ENCODE measurements at regions not wholly inside any gene's neighbourhood (a gene's known extent, or its start where the extent isn't known, plus 50 kb on each side); places are given as distances from the start of the nearest gene placed in this dataset.
"Not testable (repeated sequence)": the region's sequence is repeated elsewhere in the genome, so short reads cannot be mapped to it uniquely, and the experiment has no call there.

GRCh38 chr6:58047865-58048264, 730.4 kb downstream of the PRIM2 start:
- H3K27ac Mint-ChIP-seq (ENCODE audit: unreplicated experiment); BruUV-seq (replicated peaks); H3K36me3 Mint-ChIP-seq (ENCODE audit: insufficient read depth, unreplicated experiment); H3K9me3 Mint-ChIP-seq (ENCODE audit: low read depth, unreplicated experiment); CTCF ChIA-PET; H3K27me3 Mint-ChIP-seq (ENCODE audit: unreplicated experiment); H3K4me3 Mint-ChIP-seq (ENCODE audit: low read depth, unreplicated experiment); intact Hi-C loops (cut with micrococcal nuclease; ENCODE audit: unreplicated experiment); H3K4me1 Mint-ChIP-seq (ENCODE audit: low read depth, unreplicated experiment); DNase-seq: not testable (repeated sequence)

DNA sequence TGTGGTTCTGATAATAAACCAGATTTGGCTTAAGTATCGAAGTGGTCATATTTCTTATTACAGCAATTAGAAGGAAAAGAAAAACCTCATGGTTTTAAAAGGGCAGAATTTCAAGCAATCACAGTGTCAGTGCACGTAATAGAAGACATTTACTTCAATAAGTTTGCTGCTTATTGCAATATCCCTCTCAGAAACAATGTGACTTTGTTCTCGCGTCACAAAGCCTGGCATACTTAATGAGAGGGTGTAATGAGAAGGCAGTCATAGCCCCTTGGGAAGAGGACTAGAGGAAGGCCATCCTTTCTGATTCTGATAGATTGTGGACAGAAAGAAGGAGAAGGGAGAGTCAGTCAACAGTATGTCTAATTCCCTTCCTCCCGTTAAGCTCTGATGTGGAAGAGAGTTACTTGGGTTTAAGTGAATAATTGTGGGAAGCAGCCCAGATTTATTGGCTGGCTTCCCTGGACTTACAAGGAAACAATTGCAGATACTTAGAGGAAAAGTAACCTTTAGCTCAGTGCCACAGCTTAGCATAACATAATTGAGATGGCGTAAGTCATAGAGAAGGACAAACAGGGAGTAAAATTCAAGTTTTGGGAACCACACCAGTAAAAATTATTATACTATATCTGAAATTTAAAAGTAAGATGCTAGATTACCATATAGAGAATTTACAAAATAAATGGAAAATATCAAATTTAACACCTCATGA, 738.2 kb downstream of the PRIM2 start:
- H3K27me3 Mint-ChIP-seq (ENCODE audit: unreplicated experiment); H3K36me3 Mint-ChIP-seq (ENCODE audit: insufficient read depth, unreplicated experiment); H3K4me1 Mint-ChIP-seq (ENCODE audit: low read depth, unreplicated experiment); BruUV-seq (replicated peaks); H3K9me3 Mint-ChIP-seq (ENCODE audit: low read depth, unreplicated experiment); intact Hi-C loops (cut with micrococcal nuclease; ENCODE audit: unreplicated experiment); H3K4me3 Mint-ChIP-seq (ENCODE audit: low read depth, unreplicated experiment); DNase-seq; H3K27ac Mint-ChIP-seq (ENCODE audit: unreplicated experiment); CTCF ChIA-PET: not testable (repeated sequence)

DNA sequence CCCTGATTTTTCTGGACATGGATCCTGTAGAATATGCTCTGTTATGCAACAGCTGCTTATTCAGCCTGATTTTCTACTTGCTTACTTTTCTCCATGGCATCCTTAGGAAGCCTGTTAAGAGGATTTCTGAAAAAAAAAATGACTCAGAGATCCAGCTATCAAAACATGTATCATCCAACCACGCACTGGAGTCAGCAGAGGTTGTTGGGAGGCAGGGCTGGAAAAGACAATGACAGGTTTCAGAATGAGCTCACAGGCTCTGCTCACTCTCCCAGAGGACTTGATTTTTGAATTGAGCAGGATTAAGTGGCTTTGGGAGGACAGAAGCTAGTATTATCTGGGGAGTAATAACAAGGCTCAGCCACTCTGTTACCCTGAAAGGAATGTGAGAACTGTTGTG, 742.3 kb downstream of the PRIM2 start:
- H3K9me3 Mint-ChIP-seq (ENCODE audit: low read depth, unreplicated experiment); H3K4me3 Mint-ChIP-seq (ENCODE audit: low read depth, unreplicated experiment); H3K4me1 Mint-ChIP-seq (ENCODE audit: low read depth, unreplicated experiment); H3K36me3 Mint-ChIP-seq (ENCODE audit: insufficient read depth, unreplicated experiment); DNase-seq; intact Hi-C loops (cut with micrococcal nuclease; ENCODE audit: unreplicated experiment); H3K27me3 Mint-ChIP-seq (ENCODE audit: unreplicated experiment); CTCF ChIA-PET; H3K27ac Mint-ChIP-seq (ENCODE audit: unreplicated experiment); BruUV-seq (replicated peaks): not testable (repeated sequence)

- H3K9me3 Mint-ChIP-seq (ENCODE audit: low read depth, unreplicated experiment); BruUV-seq (replicated peaks); H3K4me1 Mint-ChIP-seq (ENCODE audit: low read depth, unreplicated experiment); H3K27me3 Mint-ChIP-seq (ENCODE audit: unreplicated experiment); H3K36me3 Mint-ChIP-seq (ENCODE audit: insufficient read depth, unreplicated experiment); intact Hi-C loops (cut with micrococcal nuclease; ENCODE audit: unreplicated experiment); H3K4me3 Mint-ChIP-seq (ENCODE audit: low read depth, unreplicated experiment); H3K27ac Mint-ChIP-seq (ENCODE audit: unreplicated experiment); DNase-seq: not testable (repeated sequence)
- CTCF ChIA-PET: interaction anchor here (0.6 kb wide), 1 partner anchor 93 kb away, joined by 4 read pairs; no protein-coding TSS in a partner anchor
Observed at GRCh38 chr6:58063542-58063941, 746.1 kb downstream of the PRIM2 start.

GRCh38 chr6:58067867-58068548, 750.6 kb downstream of the PRIM2 start:
- H3K4me3 Mint-ChIP-seq (ENCODE audit: low read depth, unreplicated experiment); BruUV-seq (replicated peaks); intact Hi-C loops (cut with micrococcal nuclease; ENCODE audit: unreplicated experiment); H3K9me3 Mint-ChIP-seq (ENCODE audit: low read depth, unreplicated experiment); H3K27me3 Mint-ChIP-seq (ENCODE audit: unreplicated experiment); H3K36me3 Mint-ChIP-seq (ENCODE audit: insufficient read depth, unreplicated experiment); H3K4me1 Mint-ChIP-seq (ENCODE audit: low read depth, unreplicated experiment); DNase-seq; H3K27ac Mint-ChIP-seq (ENCODE audit: unreplicated experiment); CTCF ChIA-PET: not testable (repeated sequence)

- no peak for DNase-seq
- no peaks in the 10 kb centered on the region for H3K36me3 Mint-ChIP-seq (ENCODE audit: insufficient read depth, unreplicated experiment)
- CTCF ChIA-PET: no interaction called here
- intact Hi-C loops (cut with micrococcal nuclease; ENCODE audit: unreplicated experiment): no loop called here
- TF ChIP-seq CTCF (IDR thresholded peaks at IDR 0.05; ENCODE audit: unreplicated experiment): no peak
- no peaks in the 10 kb centered on the region for H3K27me3 Mint-ChIP-seq (ENCODE audit: unreplicated experiment)
- no TSS peak for BruUV-seq (replicated peaks)
- no peak overlapping the region for H3K4me3 Mint-ChIP-seq (ENCODE audit: low read depth, unreplicated experiment)
- no peak overlapping the region for H3K27ac Mint-ChIP-seq (ENCODE audit: unreplicated experiment)
- H3K4me1 Mint-ChIP-seq (ENCODE audit: low read depth, unreplicated experiment): no peaks in the 10 kb centered on the region
- H3K9me3 Mint-ChIP-seq (ENCODE audit: low read depth, unreplicated experiment): no peaks in the 10 kb centered on the region
Observed at GRCh38 chr6:58073263-58073662, 755.8 kb downstream of the PRIM2 start.

DNA sequence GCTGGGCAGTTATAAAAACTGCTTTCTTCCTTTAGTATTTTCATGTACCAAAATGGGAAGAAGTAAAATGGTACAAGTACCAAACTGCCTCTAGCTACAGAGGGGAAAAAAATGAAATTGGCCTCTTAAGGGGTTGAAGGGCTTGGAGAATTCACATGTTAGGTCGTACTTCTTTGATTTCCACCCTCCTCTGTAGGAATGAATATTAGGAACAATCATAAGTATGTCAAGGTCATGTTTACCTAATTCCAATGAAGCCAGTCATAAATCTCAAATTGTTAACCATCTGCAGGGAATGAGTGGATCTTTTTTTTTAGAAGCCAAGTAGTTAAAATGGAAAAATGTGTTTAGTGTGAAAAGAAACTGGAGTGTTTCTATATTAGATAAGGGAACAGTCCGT, 772.6 kb downstream of the PRIM2 start:
- H3K4me3 Mint-ChIP-seq (ENCODE audit: low read depth, unreplicated experiment); H3K27ac Mint-ChIP-seq (ENCODE audit: unreplicated experiment); H3K27me3 Mint-ChIP-seq (ENCODE audit: unreplicated experiment); H3K36me3 Mint-ChIP-seq (ENCODE audit: insufficient read depth, unreplicated experiment); BruUV-seq (replicated peaks); H3K9me3 Mint-ChIP-seq (ENCODE audit: low read depth, unreplicated experiment); intact Hi-C loops (cut with micrococcal nuclease; ENCODE audit: unreplicated experiment); CTCF ChIA-PET; H3K4me1 Mint-ChIP-seq (ENCODE audit: low read depth, unreplicated experiment); DNase-seq: not testable (repeated sequence)

- H3K27ac Mint-ChIP-seq (ENCODE audit: unreplicated experiment); H3K27me3 Mint-ChIP-seq (ENCODE audit: unreplicated experiment); CTCF ChIA-PET: not testable (repeated sequence)
Observed at GRCh38 chr6:58097251-58097650, 779.8 kb downstream of the PRIM2 start.

More at GRCh38 chr6:58097251-58097650, 779.8 kb downstream of the PRIM2 start:
- DNase-seq; H3K36me3 Mint-ChIP-seq (ENCODE audit: insufficient read depth, unreplicated experiment); intact Hi-C loops (cut with micrococcal nuclease; ENCODE audit: unreplicated experiment); BruUV-seq (replicated peaks); H3K4me3 Mint-ChIP-seq (ENCODE audit: low read depth, unreplicated experiment); H3K4me1 Mint-ChIP-seq (ENCODE audit: low read depth, unreplicated experiment); H3K9me3 Mint-ChIP-seq (ENCODE audit: low read depth, unreplicated experiment): not testable (repeated sequence)
